Heart right ventricle (tissue), 16 donors: ENCODE measurements at regions not wholly inside any gene's neighbourhood (a gene's known extent, or its start where the extent isn't known, plus 50 kb on each side); places are given as distances from the start of the nearest gene placed in this dataset.

Source experiments
- ATAC-seq, 8 donors: fragments of 200-7000 bp; cut with Tn5 transposase; one replicate each; pipeline ENCODE4 v1.9.1; 2020; ENCODE audit warnings: mild to moderate bottlenecking in 8 of 8, moderate library complexity in 8 of 8, moderate number of reproducible peaks in 1 of 8
- DNase-seq, 2 donors: peaks; one replicate each; pipeline ENCODE4 v3.0.0-alpha.2; 2020
- H3K27ac ChIP-seq, 10 donors: fragments of 200-600 bp; sonication (generic) in 2 of 10; one replicate each; pipeline versions ENCODE4 v1.5.0 to v1.8.0; 2020 to 2022; ENCODE audit warnings: mild to moderate bottlenecking in 3 of 10
- H3K27me3 ChIP-seq, 7 donors: fragments of 200-600 bp; one replicate each; pipeline ENCODE4 v1.8.0; 2021 to 2022; ENCODE audit warnings: mild to moderate bottlenecking in 2 of 7
- H3K36me3 ChIP-seq, 9 donors: fragments of 200-600 bp; sonication (generic) in 1 of 9; one replicate each; pipeline versions ENCODE4 v1.5.0 to v1.8.0; 2020 to 2022; ENCODE audit warnings: mild to moderate bottlenecking in 2 of 9
- H3K4me1 ChIP-seq, 9 donors: fragments of 200-600 bp; sonication (generic) in 1 of 9; one replicate each; pipeline versions ENCODE4 v1.5.0 to v1.8.0; 2020 to 2022; ENCODE audit warnings: mild to moderate bottlenecking in 4 of 9
- H3K4me3 ChIP-seq, 10 donors: fragments of 200-600 bp; sonication (generic) in 2 of 10; one replicate each; pipeline versions ENCODE4 v1.5.0 to v1.8.0; 2020 to 2022; ENCODE audit warnings: mild to moderate bottlenecking in 7 of 10, moderate library complexity in 2 of 10
- H3K9me3 ChIP-seq, 11 donors: fragments of 200-600 bp in 10 of 11; sonication (generic) in 2 of 11; one replicate each; pipeline versions ENCODE4 v1.5.0 to v1.8.0; 2013 to 2022; ENCODE audit warnings: mild to moderate bottlenecking in 2 of 11, control low read depth in 1 of 11, moderate library complexity in 1 of 11
- WGBS, 2 donors: extraction: QIAGEN DNeasy Blood & Tissue Kit; methylation state at CpG; one replicate each; pipeline ENCODE4 v1.1.7; 2013; ENCODE audit warnings: inconsistent platforms in 1 of 2; 5-methylcytosine and 5-hydroxymethylcytosine counted together
- intact Hi-C, 10 donors: fragments of 100-400 bp; cut with DNase I; formaldehyde crosslinking; loops; one replicate each; pipeline versions ENCODE4 v1.11.1 to v1.14.2; 2022
- TF ChIP-seq, protein P1 (sequence below), 9 donors: fragments of 200-600 bp; sonication (generic) in 2 of 9; IDR thresholded peaks; one replicate each; pipeline versions ENCODE4 v1.5.0 to v1.8.0; 2021 to 2022; ENCODE audit warnings: antibody characterized with exemption in 9 of 9, mild to moderate bottlenecking in 5 of 9, moderate library complexity in 1 of 9
- donor health status: Arrhythmogenic right ventricular cardiomyopathy.
- donor health status: ischemic (EF 13 %, LVEDD 7.1; RV severe dilation, severe dysfunction).
- donor health status: healthy with polysubstance abuse.
- donor health status: DM: no; HTN: yes; CAD: no.
- donor health status: DM: no; HTN: no; CAD: no.
- donor health status: ischemic (EF 25% LVEDD 6.9; RV normal size, moderate dysfunction).
- donor health status: ischemic (EF 25% LVEDD 5.7; RV mildly dilated, moderate dysfunction).
- donor health status: healthy.
- donor health status: DM: yes; HTN: yes; CAD: no.
- donor health status: Ischemic cardiomyopathy.
- donor health status: ischemic (EF 35%, LVEDD 5.7; RV mildly dilated, moderate dysfunction).
- donor health status: nonischemic (EF 11% LVEDD 7.7; RV severe dilation, severe dysfunction).
- donor health status: DM: yes; HTN: yes; CAD: no.
- donor health status: PGD.
- donor health status: ischemic (EF 29% LVEDD 5.4; RV normal size, mild dysfunction).
- donor health status: nonischemic (EF 23%, LVEDD 6.1; RV moderate dilation, normal function).

DNA sequence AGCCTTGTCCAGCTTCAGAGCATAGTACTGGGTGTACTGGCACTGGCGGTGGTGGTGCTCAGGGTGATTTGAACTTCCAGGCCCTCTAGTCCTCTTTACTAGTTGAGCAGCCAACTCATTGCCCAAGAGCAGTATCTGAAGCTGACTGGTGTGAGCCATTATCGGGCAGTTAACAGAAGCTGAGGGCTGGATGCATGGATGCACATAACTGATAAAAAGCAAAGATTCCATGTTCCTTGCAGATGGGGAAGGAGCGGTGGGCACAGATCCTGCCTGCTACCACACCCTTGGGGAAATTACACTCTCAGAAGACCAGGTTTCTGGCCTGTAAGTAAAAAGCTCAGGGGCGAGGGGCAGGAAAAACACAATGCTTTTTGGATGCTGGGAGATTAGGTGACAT is 499.4 kb upstream of the ARGLU1 start:
- H3K4me3 ChIP-seq, result no peak overlapping the region
- H3K9me3 ChIP-seq, result peaks cover 0 to 7% (median 0%) of the 10 kb centered on the region in 11 donors
- TF ChIP-seq, protein P1, sequence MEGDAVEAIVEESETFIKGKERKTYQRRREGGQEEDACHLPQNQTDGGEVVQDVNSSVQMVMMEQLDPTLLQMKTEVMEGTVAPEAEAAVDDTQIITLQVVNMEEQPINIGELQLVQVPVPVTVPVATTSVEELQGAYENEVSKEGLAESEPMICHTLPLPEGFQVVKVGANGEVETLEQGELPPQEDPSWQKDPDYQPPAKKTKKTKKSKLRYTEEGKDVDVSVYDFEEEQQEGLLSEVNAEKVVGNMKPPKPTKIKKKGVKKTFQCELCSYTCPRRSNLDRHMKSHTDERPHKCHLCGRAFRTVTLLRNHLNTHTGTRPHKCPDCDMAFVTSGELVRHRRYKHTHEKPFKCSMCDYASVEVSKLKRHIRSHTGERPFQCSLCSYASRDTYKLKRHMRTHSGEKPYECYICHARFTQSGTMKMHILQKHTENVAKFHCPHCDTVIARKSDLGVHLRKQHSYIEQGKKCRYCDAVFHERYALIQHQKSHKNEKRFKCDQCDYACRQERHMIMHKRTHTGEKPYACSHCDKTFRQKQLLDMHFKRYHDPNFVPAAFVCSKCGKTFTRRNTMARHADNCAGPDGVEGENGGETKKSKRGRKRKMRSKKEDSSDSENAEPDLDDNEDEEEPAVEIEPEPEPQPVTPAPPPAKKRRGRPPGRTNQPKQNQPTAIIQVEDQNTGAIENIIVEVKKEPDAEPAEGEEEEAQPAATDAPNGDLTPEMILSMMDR (IDR thresholded peaks at IDR 0.05), result no peak
- DNase-seq (no peak), ATAC-seq (no peak)
- WGBS, 2 donors, result 93 to 95% methylated on average over 4 of the region's 4 CpGs
- H3K27me3 ChIP-seq, result no peaks in the 10 kb centered on the region
- no peaks in the 10 kb centered on the region for H3K36me3 ChIP-seq
- no peak overlapping the region for H3K27ac ChIP-seq
- intact Hi-C loops, result no loop called here
- H3K4me1 ChIP-seq, result no peaks in the 10 kb centered on the region

- Histone ChIP-seq H3K27me3 (no peaks in the 10 kb centered on the region), H3K27ac (no peak overlapping the region), H3K9me3 (peaks cover 0 to 6% (median 0%) of the 10 kb centered on the region in 11 donors), H3K4me1 (no peaks in the 10 kb centered on the region), H3K36me3 (no peaks in the 10 kb centered on the region), H3K4me3 (no peak overlapping the region)
- TF ChIP-seq, protein P1 (IDR thresholded peaks at IDR 0.05), result no peak
- no peak for ATAC-seq
- no peak for DNase-seq
- 69 to 84% methylated on average over 3 of the region's 3 CpGs for WGBS, 2 donors
- intact Hi-C loops, result no loop called here
Observed at GRCh38 chr13:107066355-107066754, 498.4 kb upstream of the ARGLU1 start.

DNA sequence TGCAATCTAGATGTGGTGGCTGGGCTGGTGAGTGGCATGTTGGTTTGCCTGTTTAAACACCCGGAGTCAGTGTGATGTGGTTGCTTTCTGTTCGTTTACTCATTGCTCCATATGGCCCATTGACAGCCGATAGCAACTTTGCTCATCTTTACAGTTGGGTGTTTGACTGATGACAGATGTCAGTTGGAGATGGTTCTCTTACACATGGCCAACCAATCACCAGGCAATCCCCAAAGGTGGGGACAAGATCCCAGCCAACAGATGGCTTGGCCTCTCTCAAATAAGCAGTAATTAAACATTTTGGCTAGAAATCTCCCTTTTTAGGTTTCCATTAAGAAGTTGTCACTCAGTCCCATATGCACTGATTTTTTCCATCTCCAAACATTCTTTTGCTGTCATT is 497.1 kb upstream of the ARGLU1 start:
- H3K4me3 ChIP-seq, result no peak overlapping the region
- no peak for DNase-seq
- no peak for ATAC-seq
- no peaks in the 10 kb centered on the region for H3K36me3 ChIP-seq
- TF ChIP-seq, protein P1 (IDR thresholded peaks at IDR 0.05), result no peak
- intact Hi-C loops, result no loop called here
- peaks cover 0 to 6% (median 0%) of the 10 kb centered on the region in 11 donors for H3K9me3 ChIP-seq
- H3K27me3 ChIP-seq, result no peaks in the 10 kb centered on the region
- WGBS, 2 donors, result 91 to 93% methylated on average over 3 of the region's 3 CpGs
- no peak overlapping the region for H3K27ac ChIP-seq
- H3K4me1 ChIP-seq, result no peaks in the 10 kb centered on the region

GRCh38 chr13:107057028-107057631 is 489.2 kb upstream of the ARGLU1 start:
- Histone ChIP-seq H3K27ac (no peak overlapping the region), H3K4me1 (no peaks in the 10 kb centered on the region), H3K27me3 (no peaks in the 10 kb centered on the region), H3K36me3 (no peaks in the 10 kb centered on the region), H3K9me3 (no peaks in the 10 kb centered on the region), H3K4me3 (no peak overlapping the region)
- intact Hi-C loops, result no loop called here
- TF ChIP-seq, protein P1 (IDR thresholded peaks at IDR 0.05), result no peak
- WGBS, 2 donors, result 61 to 67% methylated on average over 3 of the region's 3 CpGs
- ATAC-seq (no peak), DNase-seq (no peak)
